ENCODE measurements at regions not wholly inside any gene's neighbourhood (a gene's known extent, or its start where the extent isn't known, plus 50 kb on each side); places are given as distances from the start of the nearest gene placed in this dataset.
"Not testable (repeated sequence)": the region's sequence is repeated elsewhere in the genome, so short reads cannot be mapped to it uniquely, and the experiment has no call there.

DNA sequence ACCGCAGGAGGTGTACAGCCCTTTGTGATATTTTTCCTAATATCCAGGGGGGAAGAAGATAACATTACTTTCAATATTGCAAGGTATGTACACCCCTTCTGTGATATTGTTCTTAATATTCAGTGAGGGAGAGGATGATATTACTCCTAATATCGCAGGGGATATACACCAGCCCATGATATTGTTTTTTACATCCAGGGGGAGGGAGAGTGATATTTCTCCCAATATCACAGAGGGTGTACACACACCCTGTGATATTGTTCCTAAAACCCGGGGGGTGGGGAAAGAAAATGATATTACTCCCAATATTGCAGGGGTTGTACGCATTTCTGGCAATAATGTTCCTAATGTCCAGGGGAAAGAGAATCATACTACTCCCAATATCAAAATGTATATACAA lies 58.0 kb upstream of the SLC25A48 start:
- DNase-seq (ENCODE audit: low read depth): no peak

DNA sequence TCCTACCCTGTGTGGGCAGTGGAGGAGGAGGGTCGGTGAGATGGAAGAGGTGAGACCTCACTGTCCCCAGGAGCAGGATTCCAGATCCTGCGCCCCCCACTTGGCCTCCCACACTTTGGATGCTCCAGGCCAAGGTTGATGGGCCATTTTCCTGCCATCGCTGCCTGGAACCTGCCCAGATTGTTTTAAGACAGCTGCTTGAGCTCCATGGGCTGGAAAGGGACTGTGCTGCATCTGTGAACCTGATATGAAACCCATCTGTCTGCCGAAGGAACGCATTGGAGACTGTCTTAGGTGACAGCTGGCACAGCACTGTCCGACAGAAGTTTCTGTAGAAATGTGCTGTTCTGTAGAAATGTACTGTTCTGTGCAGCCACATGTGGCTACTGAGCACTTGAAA lies 72.7 kb upstream of the SLC25A48 start:
- no peak for DNase-seq (ENCODE audit: low read depth)

DNA sequence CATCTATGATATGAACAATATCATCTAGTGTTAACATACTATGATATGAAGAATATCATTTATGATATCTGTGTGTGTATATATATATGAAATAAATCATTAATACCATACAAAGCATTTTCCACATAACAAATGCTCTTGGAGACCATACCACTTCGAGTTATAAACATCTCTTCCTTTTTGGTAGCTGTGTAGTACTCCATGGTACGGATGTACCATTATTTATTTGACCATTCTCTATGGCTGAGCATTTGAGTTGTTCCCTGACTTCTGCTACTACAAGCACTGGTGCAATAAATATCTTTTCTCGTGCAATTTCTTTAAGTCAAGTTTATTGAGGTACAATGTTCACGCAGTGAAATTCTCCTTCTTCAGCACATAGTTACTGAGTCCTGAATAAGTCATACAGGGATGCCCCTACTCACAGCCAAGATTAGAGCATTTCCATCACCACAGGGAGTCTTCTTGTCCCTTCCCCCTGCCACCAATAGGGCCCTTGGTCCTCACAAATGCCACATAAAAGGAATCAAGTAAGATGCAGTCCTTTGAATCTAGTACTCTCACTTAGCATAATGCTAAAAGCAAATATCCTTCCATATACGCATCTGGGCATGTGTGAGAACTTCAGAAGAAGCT lies 75.2 kb upstream of the SLC25A48 start:
- DNase-seq (ENCODE audit: low read depth): no peak

DNA sequence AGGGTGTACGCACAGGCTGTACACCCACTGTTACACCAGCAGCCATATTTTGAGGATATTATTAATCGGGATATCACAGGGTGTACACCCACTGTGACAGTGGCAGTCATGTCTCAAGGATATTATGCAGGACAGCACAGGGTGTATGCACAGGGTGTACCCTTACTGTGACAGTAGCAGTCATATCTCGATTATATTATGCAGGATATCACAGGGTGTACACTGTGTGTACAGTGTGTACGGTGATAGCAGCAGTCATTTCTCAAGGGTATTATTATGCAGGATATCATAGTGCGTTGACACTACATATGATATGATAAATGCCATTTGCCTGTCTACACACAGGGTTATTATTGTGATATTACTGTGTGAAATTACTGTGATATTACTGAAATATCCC lies 80.5 kb upstream of the SLC25A48 start:
- no peak for DNase-seq (ENCODE audit: low read depth)

DNA sequence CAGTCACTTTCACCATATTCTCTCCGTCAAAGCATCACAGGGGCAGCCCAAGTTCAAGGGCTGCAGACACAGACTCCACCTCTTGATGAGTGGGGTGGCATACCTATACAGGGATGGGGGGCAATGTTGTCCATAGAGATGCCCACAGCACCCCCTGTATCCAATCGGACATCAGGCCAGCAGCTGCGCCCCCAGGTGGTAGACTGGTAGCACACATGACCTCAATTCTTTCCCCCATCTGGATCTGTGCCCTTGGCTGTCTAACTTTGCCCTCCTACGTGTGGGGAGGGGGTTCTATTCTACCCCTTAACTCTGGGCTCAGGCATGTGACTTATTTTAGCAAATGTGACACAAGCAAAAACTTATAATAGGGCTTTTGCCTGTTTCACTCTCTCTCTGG lies 84.0 kb upstream of the SLC25A48 start:
- no peak for DNase-seq (ENCODE audit: low read depth)

DNA sequence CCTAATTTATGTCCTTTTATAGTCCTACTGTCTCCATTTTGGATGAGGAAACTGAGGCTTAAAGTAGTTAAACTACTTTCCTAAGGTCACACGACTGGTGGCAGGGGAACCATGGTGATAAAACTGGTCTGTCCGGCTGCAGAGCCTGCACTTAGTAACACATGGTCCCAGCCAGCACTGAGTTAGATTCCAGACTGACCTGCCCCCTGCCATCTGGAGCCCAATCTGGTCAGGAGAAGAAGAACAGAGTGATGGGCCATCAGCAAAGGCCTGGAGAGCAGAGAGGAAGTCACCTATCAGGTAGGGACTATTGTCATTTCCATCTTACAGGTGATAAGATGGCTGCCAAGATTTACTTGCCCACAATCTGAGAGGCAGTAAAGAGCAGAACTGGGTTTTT lies 86.6 kb upstream of the SLC25A48 start:
- DNase-seq (ENCODE audit: low read depth): no peak

DNA sequence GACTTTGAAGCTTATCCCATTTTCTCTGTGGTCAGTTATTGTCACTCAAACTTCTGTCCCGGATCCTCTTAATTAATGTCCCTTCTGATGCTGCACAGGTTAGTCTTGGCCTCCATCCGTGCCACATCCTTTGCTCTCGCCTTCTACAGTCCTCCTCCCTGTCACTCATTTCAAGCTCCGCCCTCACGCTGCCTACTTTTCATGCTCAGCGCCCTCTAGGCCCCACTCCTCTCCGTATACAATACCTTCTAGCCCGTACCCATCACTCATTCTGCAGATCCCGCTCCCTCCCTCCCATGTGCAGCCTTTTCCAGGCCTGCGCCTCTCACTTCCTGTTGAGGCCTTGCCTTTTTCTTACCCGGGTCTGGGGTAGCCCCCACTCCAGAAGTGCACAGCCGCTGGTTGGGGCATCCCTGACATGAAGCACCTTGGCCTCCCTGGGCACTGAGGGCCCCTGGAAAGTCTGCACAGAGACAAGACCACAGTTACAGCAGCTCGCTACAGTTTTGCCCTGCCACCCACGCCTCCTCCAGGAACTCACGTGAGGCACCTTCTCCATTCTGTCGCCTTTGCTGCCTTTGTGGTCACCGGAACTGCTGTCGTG lies 88.5 kb upstream of the SLC25A48 start:
- no peak for DNase-seq (ENCODE audit: low read depth)

DNA sequence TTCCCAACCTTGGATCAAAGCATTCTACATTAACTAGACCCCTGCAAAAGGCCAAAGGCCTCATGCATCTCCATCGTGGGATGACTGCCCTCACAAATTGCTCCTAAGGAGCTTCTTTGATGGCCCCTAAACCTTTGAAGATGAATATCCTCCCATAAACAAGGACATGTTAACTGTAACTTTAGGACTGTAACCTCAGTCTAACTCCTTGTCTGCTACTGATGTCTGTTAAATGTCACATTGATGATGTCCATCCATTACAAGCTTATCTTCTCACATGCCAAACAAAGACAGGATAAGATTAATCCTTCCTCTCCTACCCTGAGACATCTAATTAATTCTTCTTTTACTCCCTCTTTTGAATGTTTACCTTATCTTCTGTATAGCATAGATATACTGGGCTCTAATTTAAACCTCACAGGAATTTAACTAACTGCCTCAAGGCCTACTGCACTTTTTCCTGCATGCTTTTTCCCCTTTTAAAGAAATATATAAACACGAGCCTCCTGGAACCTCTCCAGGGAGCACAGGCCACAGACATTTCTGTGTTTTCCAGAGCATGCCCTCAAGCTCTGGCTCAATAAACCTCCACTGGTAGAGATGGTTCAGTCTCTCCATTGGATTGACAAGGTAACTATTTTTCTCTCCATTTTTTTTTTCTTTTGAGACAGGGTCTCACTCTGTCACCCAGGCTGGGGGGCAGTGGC lies 90.6 kb upstream of the SLC25A48 start:
- no peak for DNase-seq (ENCODE audit: low read depth)

DNA sequence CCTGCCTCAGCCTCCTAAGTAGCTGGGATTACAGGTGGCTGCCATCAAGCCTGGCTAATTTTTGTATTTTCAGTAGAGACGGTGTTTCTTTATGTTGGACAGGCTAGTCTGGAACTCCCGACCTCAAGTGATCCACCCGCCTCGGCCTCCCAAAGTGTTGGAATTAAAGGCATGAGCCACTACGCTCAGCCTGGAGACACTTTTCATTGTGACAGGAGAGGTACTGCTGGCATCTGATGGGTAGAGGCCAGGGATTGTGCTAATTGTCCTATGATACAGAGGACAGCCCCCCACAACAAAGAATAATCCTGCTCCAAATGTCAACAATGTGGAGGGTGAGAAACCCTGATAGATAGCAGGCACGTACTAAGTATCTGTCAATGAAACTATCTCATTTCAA lies 91.3 kb upstream of the SLC25A48 start:
- no peak for DNase-seq (ENCODE audit: low read depth)

DNA sequence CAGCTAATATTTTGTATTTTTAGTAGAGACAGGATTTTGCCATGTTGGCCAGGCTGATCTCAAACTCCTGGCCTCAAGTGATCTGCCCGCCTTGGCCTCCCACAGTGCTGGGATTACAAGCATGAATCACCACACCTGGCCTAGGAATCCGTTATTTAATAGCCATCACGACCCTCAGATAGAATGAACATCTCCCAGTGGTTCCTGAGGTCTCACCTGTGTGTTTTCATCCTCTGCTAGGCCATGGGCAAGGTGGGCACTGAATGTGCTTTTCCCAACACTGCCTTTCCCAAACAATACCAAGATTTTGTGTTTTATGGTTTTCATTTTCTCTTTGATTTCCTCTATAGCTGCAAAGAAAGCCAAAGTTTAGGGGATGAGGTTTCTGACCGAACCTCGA lies 92.2 kb upstream of the SLC25A48 start:
- not testable (repeated sequence) for DNase-seq (ENCODE audit: low read depth)

DNA sequence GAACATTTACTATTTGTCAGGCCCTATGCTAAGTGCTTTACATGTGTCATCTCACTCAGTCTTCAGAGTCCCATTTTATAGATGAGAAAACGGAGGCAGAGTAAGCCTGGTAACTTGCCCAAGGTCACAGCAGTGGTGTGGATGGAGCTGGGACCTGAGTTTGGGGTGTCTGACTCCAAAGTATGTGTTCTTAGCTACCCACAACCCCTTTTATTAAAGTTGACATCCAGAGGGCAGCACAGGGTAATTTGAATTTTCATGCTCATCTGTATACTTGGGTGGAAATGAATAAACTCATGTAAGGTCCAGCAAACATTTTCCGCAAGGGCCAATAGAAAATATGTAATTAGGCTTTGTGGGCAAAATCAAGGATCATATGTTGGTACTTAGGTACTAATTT lies 93.4 kb upstream of the SLC25A48 start:
- no peak for DNase-seq (ENCODE audit: low read depth)

DNA sequence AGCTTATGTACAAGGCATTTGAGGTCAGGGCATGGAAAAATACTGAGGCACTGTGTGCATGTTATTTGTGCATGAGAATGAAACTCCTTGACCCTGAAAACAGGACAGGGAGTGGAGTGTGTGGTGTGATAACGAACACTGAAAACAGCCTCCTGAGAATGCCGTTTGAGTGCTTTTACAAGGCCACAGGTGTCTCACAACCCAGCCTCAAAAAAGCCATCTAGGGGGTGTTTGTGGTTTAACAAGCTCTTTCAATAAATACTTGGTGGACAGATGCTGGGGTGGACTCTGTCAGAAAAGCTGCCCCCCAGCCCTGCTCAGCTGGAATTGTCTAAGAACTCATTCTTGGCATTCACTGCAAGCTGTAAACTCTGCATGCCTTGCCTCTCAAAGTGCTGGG lies 94.0 kb upstream of the SLC25A48 start:
- DNase-seq (ENCODE audit: low read depth): no peak

DNA sequence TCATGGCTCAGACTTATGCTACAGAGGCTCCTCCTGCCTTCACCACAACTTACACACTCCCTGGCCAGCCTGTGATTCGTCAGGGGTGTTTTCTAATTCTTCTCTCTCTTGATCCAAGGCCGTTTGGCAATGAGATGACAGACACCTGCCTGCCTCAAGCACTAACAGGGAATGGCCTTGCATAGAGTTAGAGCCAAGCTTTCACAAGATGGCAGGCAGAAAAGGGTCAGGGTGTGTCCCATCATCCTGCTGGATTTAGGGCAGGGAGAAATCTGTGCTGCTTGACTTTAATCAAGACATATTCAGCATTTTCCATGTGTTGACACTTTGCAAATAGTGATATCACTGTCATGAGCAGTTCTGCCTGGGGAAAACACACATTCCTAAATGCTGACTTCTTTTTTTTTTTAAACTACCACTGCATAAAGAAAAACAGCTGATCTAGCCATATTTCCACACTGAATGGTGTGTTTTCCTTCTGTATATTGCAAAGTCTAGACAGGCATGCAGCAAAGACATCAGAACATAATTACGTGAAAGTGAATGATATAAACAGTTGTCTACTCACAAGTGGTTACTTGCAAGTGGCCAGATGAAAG lies 95.0 kb upstream of the SLC25A48 start:
- DNase-seq (ENCODE audit: low read depth): peak; percentile 9

DNA sequence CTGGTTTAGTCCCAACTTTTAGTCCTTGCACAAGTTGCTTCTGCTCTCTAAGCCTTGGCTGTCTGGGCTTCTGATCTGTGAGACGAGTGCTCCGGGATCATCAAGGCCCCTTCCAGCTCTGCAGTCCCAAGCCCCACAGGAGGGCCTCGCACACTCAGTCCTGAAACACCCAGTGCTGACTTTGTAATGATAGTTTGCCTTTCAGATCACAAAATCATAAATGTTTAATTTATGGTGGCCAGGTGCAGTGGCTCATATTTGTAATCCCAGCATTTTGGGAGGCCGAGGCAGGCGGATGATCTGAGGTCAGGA lies 95.9 kb upstream of the SLC25A48 start:
- no peak for DNase-seq (ENCODE audit: low read depth)

DNA sequence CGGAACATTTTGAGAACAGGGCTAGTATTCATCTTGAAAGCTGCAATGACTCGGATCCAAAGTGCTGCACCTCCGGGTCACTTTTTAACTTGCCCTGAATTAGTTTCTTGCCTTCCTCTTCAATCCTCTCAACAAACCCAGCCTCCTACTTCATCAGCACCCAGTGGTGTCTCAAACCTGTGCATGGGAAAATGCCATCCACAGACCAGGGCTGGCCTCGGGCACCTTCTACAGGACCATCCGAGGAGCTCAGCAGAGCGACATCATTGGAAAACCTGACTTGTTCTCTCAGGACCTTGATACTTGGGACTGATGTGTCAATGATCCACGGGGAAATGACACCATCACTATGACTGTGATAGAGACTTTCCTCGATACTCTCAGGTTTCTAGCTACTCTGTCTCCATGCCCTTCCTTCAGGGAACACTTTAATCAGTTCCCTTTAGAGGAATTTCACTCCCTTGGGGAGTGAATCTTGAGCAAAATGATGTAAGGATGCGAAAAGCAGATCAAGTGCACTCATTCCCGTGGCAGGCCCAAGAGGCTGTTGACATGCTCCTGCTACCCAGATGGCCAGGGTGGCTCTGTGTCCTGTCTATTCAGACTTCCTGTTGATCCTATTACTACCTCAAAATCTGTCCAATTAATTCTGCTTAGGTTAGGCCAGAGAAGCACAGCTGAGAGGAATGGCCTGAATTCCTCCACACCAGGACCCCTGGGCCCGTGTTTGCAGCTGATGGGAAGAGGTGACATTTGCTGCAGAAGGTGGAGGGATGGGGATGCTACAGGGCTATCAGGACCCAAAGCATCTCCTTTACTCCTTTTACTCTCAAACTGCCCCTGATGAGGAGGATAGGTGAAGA lies 96.5 kb upstream of the SLC25A48 start:
- no peak for DNase-seq (ENCODE audit: low read depth)

DNA sequence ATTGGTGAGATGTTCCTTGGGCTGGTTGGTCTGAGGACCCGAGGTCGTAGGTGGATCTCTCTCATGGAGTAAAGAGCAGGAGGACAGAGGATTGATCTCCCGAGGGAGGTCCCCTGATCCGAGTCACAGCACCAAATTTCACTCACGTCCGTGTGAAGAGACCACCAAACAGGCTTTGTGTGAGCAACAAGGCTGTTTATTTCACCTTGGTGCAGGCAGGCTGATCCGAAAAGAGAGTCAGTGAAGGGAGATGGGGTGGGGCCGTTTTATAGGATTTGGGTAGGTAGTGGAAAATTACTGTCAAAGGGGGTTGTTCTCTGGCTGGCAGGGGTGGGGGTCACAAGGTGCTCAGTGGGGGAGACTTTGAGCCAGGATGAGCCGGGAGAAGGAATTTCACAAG lies 97.5 kb upstream of the SLC25A48 start:
- DNase-seq (ENCODE audit: low read depth): not testable (repeated sequence)

DNA sequence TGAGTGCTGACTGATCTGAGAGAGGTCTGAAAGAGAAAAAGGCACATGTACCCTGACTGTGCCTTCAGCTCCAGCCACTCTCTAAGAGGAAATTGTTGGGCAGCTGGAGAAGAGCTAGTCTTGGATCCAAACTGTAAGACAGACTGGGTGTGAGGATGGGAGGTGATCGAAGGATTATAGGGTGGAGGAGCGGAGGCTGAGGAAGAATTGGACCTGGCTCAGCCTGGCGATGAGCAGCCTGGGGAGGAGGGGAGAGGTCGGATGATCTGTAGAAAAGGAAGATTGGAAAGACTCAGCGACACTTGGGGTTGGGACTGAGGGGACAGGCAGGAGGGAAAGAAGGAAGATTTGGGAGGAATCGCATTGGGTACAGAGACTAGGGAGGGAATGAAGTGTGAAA lies 98.6 kb upstream of the SLC25A48 start:
- no peak for DNase-seq (ENCODE audit: low read depth)

DNA sequence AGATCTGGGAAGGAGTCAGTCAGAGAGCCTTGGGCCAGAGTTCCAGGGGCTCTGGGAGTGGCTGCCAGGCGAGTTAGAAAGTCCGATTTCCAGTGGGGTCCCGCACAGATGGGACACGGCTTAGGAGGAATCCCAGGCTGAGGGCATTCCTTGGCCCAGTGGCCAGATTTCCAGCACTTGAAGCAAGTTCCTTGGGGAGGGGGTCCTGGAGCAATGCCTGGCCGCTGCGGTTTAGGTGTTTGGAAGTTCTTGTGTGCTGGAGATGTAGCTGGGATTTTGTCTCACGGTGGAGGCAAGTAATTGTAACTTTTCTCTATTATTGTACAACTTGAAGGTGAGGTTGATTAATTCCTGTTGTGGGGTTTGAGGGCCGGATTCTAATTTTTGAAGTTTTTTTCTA lies 99.5 kb upstream of the SLC25A48 start:
- not testable (repeated sequence) for DNase-seq (ENCODE audit: low read depth)

DNA sequence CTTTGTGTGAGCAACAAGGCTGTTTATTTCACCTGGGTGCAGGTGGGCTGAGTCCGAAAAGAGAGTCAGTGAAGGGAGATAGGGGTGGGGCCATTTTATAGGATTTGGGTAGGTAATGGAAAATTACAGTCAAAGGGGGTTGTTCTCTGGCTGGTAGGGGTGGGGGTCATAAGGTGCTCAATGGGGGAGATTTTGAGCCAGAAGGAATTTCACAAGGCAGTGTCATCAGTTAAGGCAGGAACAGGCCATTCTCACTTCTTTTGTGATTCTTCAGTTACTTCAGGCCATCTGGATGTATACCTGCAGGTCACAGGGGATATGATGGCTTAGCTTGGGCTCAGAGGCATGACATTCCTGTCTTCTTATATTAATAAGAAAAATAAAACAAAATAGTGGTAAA lies 103.4 kb upstream of the SLC25A48 start:
- not testable (repeated sequence) for DNase-seq (ENCODE audit: low read depth)

DNA sequence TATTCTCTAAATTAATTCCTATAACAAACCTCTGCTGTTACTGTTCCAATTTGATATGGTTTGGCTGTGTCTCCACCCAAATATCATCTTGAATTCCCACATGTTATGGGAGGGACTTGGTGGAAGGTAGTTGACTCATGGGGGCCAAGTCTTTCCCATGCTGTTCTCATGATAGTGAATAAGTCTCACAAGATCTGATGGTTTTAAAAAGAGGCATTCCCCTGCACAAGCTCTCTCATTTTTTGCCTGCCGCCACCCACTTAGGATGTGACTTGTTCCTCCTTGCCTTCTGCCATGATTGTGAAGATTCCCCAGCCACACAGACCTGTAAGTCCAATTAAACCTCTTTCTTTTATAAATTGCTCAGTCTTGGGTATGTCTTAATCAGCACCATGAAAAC lies 104.3 kb upstream of the SLC25A48 start:
- DNase-seq (ENCODE audit: low read depth): not testable (repeated sequence)

DNA sequence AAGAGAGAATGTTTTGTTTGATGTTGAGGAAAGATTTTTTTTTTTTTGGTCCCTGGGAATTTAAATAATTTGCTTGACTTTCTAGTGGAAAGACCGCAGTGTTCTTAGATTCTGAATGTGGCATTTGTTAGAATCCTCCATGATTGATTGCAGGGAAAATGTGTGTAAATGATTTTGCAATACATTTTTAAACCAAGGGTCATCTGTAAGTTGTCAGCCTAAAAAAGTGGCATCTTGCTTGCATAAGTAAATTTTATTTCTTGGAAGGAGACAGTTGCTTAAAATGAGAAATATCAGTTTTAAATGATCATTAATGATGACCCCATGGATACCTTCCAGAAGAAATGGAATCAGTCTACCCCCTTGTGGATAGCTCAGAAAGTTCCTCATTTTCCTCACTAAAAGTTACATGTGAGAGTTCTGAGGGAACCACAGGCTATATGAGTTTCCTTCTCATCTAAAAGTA lies 105.1 kb upstream of the SLC25A48 start:
- peak; percentile 32 for DNase-seq (ENCODE audit: low read depth)

DNA sequence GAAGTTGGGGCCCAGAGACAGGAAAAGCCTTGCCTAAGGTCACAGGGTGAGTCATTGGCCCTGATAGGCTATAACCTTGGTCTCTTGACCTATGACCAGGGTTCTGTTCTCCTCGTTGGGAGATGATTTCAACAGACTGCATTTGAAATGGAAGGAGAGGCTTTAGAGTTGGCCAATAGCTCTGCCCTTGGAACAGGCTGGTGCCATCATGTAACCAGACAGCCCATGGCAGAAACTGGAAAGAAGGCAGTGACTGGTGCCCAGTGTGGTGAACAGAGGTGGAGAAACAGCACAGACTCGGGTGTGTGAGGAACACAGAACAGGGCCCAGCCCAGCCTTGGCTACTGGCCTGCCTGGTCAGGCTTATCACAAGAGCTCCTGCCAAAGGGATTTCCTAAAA lies 109.8 kb upstream of the SLC25A48 start:
- peak; percentile 37 for DNase-seq (ENCODE audit: low read depth)
